Activated CD4-positive, alpha-beta T cell treated with anti-CD3 and anti-CD28 coated beads for 48 hours (primary cell): ENCODE measurements at regions not wholly inside any gene's neighbourhood (a gene's known extent, or its start where the extent isn't known, plus 50 kb on each side); places are given as distances from the start of the nearest gene placed in this dataset.
A peak's percentile ranks its signal among the peaks of the same experiment; 100 is the strongest.
"Not testable (repeated sequence)": the region's sequence is repeated elsewhere in the genome, so short reads cannot be mapped to it uniquely, and the experiment has no call there.

Experiments
- DNase-seq: peaks from one replicate; pipeline ENCODE4 v3.0.0-alpha.2; 2020

DNA sequence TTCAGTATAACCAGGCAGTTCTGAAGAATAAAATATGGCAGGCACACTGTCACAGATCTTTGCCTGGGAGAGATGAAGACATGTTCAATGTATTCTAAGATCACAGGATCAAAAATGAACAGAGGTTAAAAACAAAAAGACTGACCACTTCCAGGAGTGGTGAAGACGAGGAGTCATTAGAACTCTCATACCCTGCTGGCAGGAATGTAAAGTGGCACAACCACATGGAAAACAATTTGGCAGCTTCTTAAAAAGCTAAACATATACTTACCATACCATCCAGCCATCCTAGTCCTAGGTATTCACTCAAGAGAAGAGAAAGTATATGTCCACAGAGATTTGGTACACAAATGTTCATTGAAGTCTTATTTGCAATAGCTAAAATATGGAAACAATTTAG lies 406.3 kb downstream of the NPIPA8 start:
- no peak for DNase-seq

GRCh38 chr16:17926866-17927399 lies 409.6 kb downstream of the NPIPA8 start:
- no peak for DNase-seq

GRCh38 chr16:17926461-17926860 lies 410.1 kb downstream of the NPIPA8 start:
- DNase-seq: no peak

GRCh38 chr16:17925761-17926160 lies 410.8 kb downstream of the NPIPA8 start:
- DNase-seq: no peak

DNA sequence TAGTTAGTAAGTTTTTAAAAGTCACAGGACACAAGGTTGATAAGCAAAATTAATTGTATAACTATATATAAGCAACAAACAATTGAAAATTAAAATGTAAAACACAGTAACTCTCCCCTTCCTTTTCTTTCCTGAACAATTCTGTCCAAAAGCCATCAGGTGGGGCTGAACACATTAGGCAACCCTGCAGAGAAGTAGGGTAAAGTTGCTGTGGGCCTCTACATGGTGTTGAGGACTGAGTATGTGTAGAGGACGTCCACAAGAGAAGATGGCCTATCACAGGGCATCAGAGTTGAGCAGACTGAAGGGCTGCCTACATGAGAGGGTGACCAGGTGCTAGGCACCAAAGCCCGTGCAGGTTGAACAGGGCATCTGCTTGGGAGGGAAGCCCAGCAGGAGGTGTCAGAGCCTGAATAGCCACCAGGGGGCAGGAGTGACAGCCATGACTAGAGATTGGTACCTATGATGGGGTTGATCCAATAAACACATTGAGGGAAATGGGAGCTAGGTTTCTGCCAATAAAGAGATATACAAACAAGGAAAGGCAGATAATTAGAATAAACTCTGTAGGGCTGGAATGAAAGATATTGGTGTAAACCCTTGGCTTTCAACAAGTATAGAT lies 415.1 kb downstream of the NPIPA8 start:
- peak; percentile 71 for DNase-seq

GRCh38 chr16:17917316-17918019 lies 419.1 kb downstream of the NPIPA8 start:
- no peak for DNase-seq

DNA sequence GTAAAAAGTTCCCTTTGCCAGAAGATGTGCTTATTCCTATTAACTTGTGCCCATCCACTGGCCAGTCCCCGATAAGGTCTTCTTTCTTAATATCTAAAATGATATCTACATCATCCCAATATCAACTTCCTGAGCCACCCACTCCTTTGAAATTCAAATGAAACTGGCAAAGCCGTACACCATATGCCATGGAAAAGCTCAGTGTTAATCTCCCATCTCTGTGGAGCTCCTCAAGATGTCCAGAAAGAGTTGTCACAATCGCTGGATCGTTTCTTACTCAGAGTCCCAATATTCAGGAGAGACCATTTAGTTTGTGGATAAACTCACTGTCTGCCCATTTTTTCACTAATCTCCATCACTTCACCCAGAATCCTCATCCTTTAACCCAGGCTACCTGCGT lies 420.7 kb downstream of the NPIPA8 start:
- DNase-seq: no peak

GRCh38 chr16:17914168-17914567 lies 422.4 kb downstream of the NPIPA8 start:
- DNase-seq: no peak

- DNase-seq: not testable (repeated sequence)
Measured at GRCh38 chr16:17911578-17911977, 425.0 kb downstream of the NPIPA8 start.

DNA sequence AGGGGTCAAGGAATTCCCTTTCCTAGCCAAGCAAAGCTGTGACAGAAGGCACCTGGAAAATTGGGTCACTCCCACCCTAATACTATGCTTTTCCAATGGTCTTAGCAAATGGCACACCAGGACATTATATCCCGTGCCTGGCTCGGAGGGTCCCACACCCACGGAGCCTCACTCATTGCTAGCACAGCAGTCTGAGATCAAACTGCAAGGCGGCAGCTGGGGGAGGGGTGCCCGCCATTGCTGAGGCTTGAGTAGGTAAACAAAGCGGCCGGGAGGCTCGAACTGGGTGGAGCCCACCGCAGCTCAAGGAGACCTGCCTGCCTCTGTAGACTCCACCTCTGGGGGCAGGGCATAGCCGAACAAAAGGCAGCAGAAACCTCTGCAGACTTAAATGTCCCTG lies 429.9 kb downstream of the NPIPA8 start:
- not testable (repeated sequence) for DNase-seq

DNA sequence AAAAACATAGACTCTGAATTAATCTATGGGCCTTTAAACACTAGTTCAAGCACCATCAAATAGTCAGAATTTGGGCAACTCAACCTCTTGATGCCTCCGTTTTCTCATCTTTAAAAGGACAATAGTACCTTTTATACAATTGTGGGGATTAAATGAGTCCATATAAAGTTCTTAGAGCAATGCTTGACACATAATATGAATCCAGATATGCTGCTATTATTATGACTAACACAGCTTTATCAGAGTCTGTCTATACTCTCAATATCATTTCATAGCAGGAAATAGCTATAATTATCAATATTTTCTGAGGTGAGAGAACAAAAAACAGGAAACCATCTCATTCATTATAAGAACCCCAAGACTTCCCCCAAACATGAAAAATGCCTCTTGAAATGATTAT lies 430.5 kb upstream of the XYLT1 start:
- no peak for DNase-seq

GRCh38 chr16:17899141-17899540 lies 428.4 kb upstream of the XYLT1 start:
- no peak for DNase-seq

DNA sequence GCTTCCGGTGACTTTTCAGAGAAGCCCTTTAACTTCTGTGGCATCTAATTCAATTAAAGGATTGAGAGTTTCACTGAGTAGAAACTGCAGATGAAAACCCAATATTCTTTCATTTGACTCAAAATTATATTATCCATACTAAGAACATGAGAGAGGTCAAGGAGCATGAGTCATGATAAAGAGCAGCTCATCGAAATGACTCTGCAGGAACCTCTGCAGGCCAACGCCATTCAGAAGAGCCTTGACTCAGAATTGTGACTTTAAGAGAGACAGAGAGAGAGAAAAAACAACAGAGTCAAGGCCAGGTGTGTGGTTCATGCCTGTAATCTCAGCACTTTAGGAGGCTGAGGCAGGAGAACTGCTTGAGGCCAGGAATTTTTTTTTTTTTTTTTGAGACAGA lies 417.2 kb upstream of the XYLT1 start:
- DNase-seq: no peak

GRCh38 chr16:17885659-17886207 lies 415.0 kb upstream of the XYLT1 start:
- no peak for DNase-seq

DNA sequence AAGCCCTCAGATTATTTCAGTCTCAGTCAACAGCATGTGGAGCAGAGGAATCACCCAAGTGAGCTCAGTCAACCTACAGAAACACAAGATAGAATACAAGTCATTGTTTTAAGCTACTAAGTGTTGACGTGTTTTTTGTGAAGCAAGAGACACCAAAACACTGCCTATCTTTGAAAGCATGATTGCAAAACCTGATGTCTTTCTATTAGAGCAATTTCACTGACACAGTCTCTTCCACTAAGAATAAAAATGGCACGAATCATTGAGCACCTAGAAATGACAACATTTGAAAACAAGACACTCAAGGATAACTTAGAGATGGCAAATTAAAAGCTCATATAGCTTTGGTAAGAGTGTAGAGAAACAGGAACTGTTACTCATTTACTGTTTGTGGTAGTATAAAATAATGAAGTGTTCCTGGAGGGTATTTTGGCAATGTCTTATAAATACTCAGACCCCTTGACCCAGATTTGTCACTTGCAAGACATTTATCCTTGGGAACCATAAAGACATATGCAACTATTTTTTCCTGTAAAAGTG lies 407.1 kb upstream of the XYLT1 start:
- no peak for DNase-seq

DNA sequence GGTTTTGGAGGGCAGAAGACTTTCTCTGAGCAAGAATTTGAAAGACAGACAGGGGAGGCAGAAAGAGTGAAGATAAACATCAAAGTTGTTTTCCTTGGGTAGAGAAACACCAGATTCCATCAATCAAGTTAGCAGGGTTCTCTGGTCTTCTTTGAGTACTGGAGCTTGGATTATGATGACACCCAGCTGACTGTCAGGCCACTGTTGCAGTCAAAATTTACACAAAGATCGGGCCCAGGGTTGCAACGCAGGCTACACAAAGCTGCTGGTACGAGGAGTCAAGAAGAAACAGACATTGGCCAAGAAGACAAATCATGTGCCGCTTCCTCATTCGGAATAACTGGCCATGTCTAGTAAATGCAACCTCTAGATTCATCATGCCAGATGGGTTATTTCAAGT lies 396.2 kb upstream of the XYLT1 start:
- DNase-seq: no peak

DNA sequence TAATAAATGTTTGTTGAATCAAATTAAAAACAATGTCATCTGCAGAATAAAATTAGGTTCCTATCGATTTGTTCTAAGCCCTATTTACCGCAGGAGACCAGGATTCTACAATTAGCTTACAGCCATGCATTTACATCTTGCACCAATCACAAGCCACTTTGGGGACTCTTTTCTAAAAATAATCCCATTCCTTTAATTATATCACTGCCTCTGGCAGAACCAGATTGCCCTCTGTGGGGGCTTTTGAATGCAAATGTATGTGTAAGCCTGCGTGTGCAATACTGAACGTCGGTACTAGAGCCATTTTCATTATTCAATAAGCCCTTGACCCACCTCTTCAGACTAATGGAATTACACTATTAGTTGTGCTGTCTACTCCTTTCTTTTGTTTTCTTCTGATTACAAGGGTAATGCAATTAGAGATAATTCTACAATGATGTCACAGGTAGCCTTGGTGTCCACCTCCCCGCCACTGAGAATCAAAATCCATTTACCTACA lies 391.3 kb upstream of the XYLT1 start:
- DNase-seq: no peak

- DNase-seq: no peak
Measured at GRCh38 chr16:17858061-17858460, 387.3 kb upstream of the XYLT1 start.

DNA sequence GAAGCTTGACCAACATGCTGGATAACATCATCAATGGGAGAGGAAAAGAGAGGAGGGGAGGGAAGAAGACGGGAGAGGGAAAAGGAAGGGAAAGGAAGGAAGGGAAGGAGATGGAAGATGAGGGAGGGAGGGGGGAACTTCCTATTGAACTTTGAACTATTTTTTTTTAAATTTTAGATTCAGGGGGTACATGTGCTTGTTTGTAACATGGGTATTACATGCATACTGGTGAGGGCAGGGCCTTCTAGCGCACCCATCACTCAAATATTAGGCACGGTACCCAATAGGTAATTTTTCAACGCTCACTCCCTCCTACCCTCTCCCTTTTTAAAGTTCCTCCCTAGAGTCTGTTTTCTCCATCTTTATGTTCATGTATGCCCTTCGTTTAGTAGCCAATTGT lies 383.2 kb upstream of the XYLT1 start:
- DNase-seq: no peak

GRCh38 chr16:17852977-17853702 lies 382.4 kb upstream of the XYLT1 start:
- DNase-seq: no peak

- DNase-seq: no peak
Measured at GRCh38 chr16:17850581-17851250, 380.0 kb upstream of the XYLT1 start.

GRCh38 chr16:17847234-17847795 lies 376.6 kb upstream of the XYLT1 start:
- no peak for DNase-seq
